Keratinocyte (primary cell): ENCODE measurements at regions not wholly inside any gene's neighbourhood (a gene's known extent, or its start where the extent isn't known, plus 50 kb on each side); places are given as distances from the start of the nearest gene placed in this dataset.
"Not testable (repeated sequence)": the region's sequence is repeated elsewhere in the genome, so short reads cannot be mapped to it uniquely, and the experiment has no call there.

Experiments
- CTCF ChIP-seq, 3 experiments: IDR thresholded peaks in 1 of 3; conservative IDR thresholded peaks in 1 of 3; optimal IDR thresholded peaks in 1 of 3; 2 replicates in 2 of 3; 3 replicates in 1 of 3; pipeline versions ENCODE3 to v1.5.1; 2011; ENCODE audit warnings: low read length in 3 of 3, mild to moderate bottlenecking in 3 of 3, moderate library complexity in 2 of 3, control low read depth in 1 of 3, inconsistent platforms in 1 of 3; ENCODE audit not compliant: insufficient read depth in 2 of 3; ENCODE audit errors: extremely low read depth in 1 of 3
- EZH2 ChIP-seq: IDR thresholded peaks from one replicate; pipeline ENCODE4 v1.6.1; 2012; ENCODE audit warnings: inconsistent platforms, mild to moderate bottlenecking, low read length, moderate library complexity

GRCh38 chr6:168991695-168992094 is 262.0 kb downstream of the THBS2 start:
- not testable (repeated sequence) for TF ChIP-seq CTCF (optimal IDR thresholded peaks at IDR 0.05 in 1 of 3, IDR thresholded peaks at IDR 0.05 in 1 of 3, conservative IDR thresholded peaks at IDR 0.05 in 1 of 3; ENCODE audit: extremely low read depth in 1 of 3, insufficient read depth in 2 of 3, low read length in 3 of 3); EZH2
